Kidney epithelial cell (primary cell): ENCODE measurements at regions not wholly inside any gene's neighbourhood (a gene's known extent, or its start where the extent isn't known, plus 50 kb on each side); places are given as distances from the start of the nearest gene placed in this dataset.

Experiments used
- DNase-seq: peaks from one replicate; pipeline ENCODE4 v3.0.0-alpha.2; 2010; ENCODE audit warnings: low read depth
- H3K27me3 ChIP-seq: 2 replicates; pipeline ENCODE4 v1.6.0; 2011; ENCODE audit warnings: low read length; ENCODE audit not compliant: control insufficient read depth, insufficient read depth
- H3K36me3 ChIP-seq: 2 replicates; pipeline ENCODE4 v1.5.1; 2011; ENCODE audit warnings: low read length; ENCODE audit not compliant: control insufficient read depth, insufficient read depth
- H3K4me3 ChIP-seq: 2 replicates; pipeline ENCODE4 v1.5.1; 2011; ENCODE audit warnings: low read depth, mild to moderate bottlenecking, control low read depth, low read length
- TF ChIP-seq, protein P1 (sequence below): IDR thresholded peaks from 2 replicates; pipeline ENCODE4 v1.5.1; 2011; ENCODE audit warnings: mild to moderate bottlenecking, moderate library complexity, low read length, control low read depth, inconsistent platforms; ENCODE audit not compliant: insufficient read depth, poor library complexity, severe bottlenecking

DNA sequence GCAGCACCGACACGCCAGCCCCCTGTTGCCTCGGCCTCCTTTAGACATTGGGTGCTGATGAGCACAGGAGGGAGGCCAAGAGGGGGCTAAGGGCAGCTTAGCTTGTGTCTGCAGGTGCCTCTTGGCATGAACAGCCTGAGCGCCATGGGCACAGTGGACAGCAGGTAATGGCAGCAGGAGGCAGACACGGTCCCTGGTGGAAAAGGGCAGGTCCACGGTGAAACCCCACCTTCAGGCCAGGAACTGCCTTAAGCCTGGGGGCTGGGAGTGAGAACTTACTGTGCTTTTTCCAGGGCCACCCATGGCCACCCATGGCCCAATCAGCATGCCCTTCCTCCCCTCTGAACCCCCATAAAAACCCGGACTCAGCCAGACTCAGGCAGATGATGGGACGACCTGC lies 633.4 kb upstream of the TMEFF2 start:
- Histone ChIP-seq H3K4me3 (no peak overlapping the region), H3K36me3 (no peaks in the 10 kb centered on the region), H3K27me3 (no peaks in the 10 kb centered on the region)
- TF ChIP-seq, protein P1, sequence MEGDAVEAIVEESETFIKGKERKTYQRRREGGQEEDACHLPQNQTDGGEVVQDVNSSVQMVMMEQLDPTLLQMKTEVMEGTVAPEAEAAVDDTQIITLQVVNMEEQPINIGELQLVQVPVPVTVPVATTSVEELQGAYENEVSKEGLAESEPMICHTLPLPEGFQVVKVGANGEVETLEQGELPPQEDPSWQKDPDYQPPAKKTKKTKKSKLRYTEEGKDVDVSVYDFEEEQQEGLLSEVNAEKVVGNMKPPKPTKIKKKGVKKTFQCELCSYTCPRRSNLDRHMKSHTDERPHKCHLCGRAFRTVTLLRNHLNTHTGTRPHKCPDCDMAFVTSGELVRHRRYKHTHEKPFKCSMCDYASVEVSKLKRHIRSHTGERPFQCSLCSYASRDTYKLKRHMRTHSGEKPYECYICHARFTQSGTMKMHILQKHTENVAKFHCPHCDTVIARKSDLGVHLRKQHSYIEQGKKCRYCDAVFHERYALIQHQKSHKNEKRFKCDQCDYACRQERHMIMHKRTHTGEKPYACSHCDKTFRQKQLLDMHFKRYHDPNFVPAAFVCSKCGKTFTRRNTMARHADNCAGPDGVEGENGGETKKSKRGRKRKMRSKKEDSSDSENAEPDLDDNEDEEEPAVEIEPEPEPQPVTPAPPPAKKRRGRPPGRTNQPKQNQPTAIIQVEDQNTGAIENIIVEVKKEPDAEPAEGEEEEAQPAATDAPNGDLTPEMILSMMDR = no peak
- no peak for DNase-seq

DNA sequence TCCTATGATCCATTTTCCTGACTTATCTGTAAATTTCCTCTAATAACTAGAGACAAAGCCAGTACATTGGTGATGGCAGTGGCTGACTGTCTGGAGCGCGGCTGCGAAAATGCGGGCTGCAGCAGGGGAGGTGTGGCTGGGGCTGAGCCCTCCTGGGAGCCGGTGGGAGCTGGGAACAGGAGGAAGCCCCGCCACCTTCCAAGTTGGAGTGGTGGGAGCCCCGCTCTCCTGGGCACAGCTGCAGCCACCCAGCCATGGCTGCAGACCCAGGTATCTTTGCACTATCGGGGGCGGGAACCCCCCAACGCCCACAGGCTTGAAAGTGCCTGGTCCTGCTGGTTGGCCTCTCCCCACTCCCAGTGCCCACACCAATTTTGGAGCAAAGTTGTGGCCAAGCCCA lies 633.0 kb upstream of the TMEFF2 start:
- DNase-seq = no peak
- Histone ChIP-seq H3K27me3 (no peaks in the 10 kb centered on the region), H3K4me3 (no peak overlapping the region), H3K36me3 (no peaks in the 10 kb centered on the region)
- TF ChIP-seq, protein P1 = no peak

DNA sequence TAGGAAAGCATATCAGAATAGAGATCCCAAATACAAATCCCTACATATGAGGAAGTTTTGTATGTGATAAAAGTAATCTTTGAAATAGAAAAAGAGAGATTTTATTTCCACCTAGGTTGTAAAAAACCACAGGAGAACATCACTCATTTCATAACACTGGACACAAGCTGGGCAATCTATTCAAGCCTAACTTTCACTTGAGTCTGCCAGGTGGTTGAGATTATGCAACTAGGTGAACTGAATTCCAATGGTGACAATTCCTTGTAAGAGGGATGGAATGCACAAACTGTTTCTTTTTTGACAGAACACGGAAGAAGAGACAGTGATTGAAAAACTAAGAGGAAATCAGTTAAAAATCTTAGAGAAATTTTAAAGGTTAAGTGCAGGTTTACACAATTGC lies 619.6 kb upstream of the TMEFF2 start:
- Histone ChIP-seq H3K27me3 (no peaks in the 10 kb centered on the region), H3K4me3 (no peak overlapping the region), H3K36me3 (no peaks in the 10 kb centered on the region)
- TF ChIP-seq, protein P1 = no peak
- no peak for DNase-seq

DNA sequence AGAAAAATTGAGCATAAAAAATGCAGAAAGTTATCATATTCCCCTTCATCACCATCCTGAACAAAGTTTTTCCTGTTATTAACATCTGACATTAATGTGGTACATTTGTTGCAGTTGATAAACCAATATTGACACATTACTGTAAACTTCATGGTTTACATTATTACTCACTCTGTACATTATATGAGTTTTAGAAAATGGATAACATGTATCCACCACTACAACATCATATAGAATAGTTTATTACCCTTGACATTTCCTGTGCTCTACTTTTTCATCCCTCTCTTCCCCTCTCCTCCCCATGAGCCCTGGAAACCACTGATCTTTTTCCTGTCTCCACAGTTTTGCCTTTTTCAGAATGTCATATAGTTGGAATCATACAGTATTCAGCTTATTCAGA lies 618.6 kb upstream of the TMEFF2 start:
- no peak for DNase-seq
- TF ChIP-seq, protein P1 = no peak
- no peaks in the 10 kb centered on the region for H3K36me3 ChIP-seq
- no peak overlapping the region for H3K4me3 ChIP-seq
- no peaks in the 10 kb centered on the region for H3K27me3 ChIP-seq

DNA sequence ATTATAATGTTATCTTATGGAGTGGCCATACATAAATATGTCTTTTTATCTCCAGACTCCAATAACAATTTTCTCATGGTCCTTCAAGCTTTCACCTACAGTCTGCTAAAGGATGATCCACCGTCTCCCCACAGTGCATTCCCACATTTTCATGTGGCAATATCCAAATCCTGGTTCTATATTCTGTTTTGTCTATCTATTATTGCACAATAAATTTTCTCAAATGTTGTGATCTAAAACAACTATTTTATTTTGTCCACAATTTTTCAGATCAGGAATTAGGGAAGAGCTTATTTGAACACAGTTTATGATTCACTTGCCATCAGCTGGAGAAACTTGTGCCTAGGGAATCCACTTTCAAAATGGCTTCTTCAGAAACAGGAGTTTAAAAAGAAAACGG lies 614.4 kb upstream of the TMEFF2 start:
- Histone ChIP-seq H3K36me3 (no peaks in the 10 kb centered on the region), H3K27me3 (no peaks in the 10 kb centered on the region), H3K4me3 (no peak overlapping the region)
- TF ChIP-seq, protein P1 = no peak
- no peak for DNase-seq

DNA sequence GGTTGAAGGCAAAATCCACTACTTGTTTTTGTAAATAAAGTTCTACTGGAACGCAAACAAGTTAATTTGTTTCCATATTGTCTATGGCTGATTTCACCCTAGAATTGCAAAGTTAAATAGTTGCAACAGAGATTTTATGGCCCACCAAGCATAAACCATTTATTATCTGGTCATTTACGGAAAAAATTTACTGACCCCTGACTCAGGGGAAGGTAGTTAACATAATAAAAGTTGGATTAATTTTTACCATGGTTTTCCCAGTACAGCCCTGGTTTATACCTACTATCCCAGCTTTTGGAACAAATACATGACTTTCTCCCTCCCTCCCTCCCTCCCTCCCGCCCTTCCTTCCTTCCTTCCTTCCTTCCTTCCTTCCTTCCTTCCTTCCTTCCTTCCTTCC lies 588.9 kb upstream of the TMEFF2 start:
- Histone ChIP-seq H3K4me3 (no peak overlapping the region), H3K36me3 (no peaks in the 10 kb centered on the region), H3K27me3 (no peaks in the 10 kb centered on the region)
- no peak for DNase-seq
- TF ChIP-seq, protein P1 = no peak
